ENCODE measurements at regions not wholly inside any gene's neighbourhood (a gene's known extent, or its start where the extent isn't known, plus 50 kb on each side); places are given as distances from the start of the nearest gene placed in this dataset.

GRCh38 chr2:215617060-215617824 lies 181.4 kb upstream of the FN1 start (continued):
- TF ChIP-seq ZFP41 (CRISPR knock-in tag; IDR thresholded peaks at IDR 0.05; ENCODE audit: borderline replicate concordance) (0 out of 2 replicates have a peak, but pooled peaks have one; percentile 30), SMAD3 (CRISPR knock-in tag; IDR thresholded peaks at IDR 0.05) (peak; percentile 84; the same call in 1 of the 2 replicates), MLX (CRISPR knock-in tag; IDR thresholded peaks at IDR 0.05) (peak; percentile 89), ZEB1 (IDR thresholded peaks at IDR 0.05; ENCODE audit: insufficient replicate concordance, low read depth) (peak; percentile 95), ZNF556 (CRISPR knock-in tag; IDR thresholded peaks at IDR 0.05; ENCODE audit: borderline replicate concordance) (peak; percentile 79; the same call in 1 of the 2 replicates), PHB2 (IDR thresholded peaks at IDR 0.05; ENCODE audit: partially characterized antibody) (no peak), KLF9 (CRISPR knock-in tag; IDR thresholded peaks at IDR 0.05; ENCODE audit: low read depth) (no peak; the same call in 1 of the 2 replicates), HNF4A (CRISPR knock-in tag; IDR thresholded peaks at IDR 0.05) (peak; percentile 95), ZNF83 (CRISPR knock-in tag; IDR thresholded peaks at IDR 0.05; ENCODE audit: borderline replicate concordance) (no peak), CBFB (CRISPR knock-in tag; IDR thresholded peaks at IDR 0.05) (no peak; the same call in none of the 2 replicates), ZMAT3 (CRISPR knock-in tag; conservative IDR thresholded peaks at IDR 0.05) (no peak), ARNT (IDR thresholded peaks at IDR 0.05) (no peak), SKI (IDR thresholded peaks at IDR 0.05; ENCODE audit: partially characterized antibody) (no peak), BCLAF1 (IDR thresholded peaks at IDR 0.05) (no peak), ZNF678 (CRISPR knock-in tag; IDR thresholded peaks at IDR 0.05) (no peak), SSRP1 (CRISPR knock-in tag; IDR thresholded peaks at IDR 0.05) (no peak), RFX1 (IDR thresholded peaks at IDR 0.05) (no peak)

Measured in HepG2 (cell line).